OCI-LY7 (cell line): ENCODE measurements at regions not wholly inside any gene's neighbourhood (a gene's known extent, or its start where the extent isn't known, plus 50 kb on each side); places are given as distances from the start of the nearest gene placed in this dataset.

Experiments used
- CTCF ChIP-seq: fragments of 200-600 bp; sonication (generic); conservative IDR thresholded peaks from 2 replicates; pipeline ENCODE4 v1.5.1; 2014; ENCODE audit warnings: mild to moderate bottlenecking, antibody characterized with exemption, low read length, moderate library complexity, mixed read lengths
- EZH2phosphoT487 ChIP-seq: fragments of 200-600 bp; sonication (generic); IDR thresholded peaks from 2 replicates; pipeline ENCODE4 v1.6.1; 2018; ENCODE audit warnings: low read depth, borderline replicate concordance, mild to moderate bottlenecking, mixed run types, antibody characterized with exemption, low read length, moderate library complexity, mixed read lengths

GRCh38 chr3:38949994-38950393, 101.8 kb downstream of the SCN11A start:
- no peak for TF ChIP-seq CTCF
- no peak for TF ChIP-seq EZH2phosphoT487
